GM12878 (cell line): ENCODE measurements at regions not wholly inside any gene's neighbourhood (a gene's known extent, or its start where the extent isn't known, plus 50 kb on each side); places are given as distances from the start of the nearest gene placed in this dataset.

Source experiments
- ATAC-seq: fragments of 200-7000 bp; cut with Tn5 transposase; 3 replicates; pipeline ENCODE4 v1.9.1; 2020; ENCODE audit warnings: mild to moderate bottlenecking, moderate library complexity
- BruUV-seq: library from RNA; stranded (reverse); fragments of 400-500 nt; replicated peaks from 2 replicates; lab custom pipeline; 2021; lab: Mats Ljungman, UMichigan
- CTCF ChIA-PET: fragments of 300-600 bp; sonication (Branson Sonifier 250); formaldehyde crosslinking; extraction: SDS; loops from one replicate; lab custom pipeline; 2021; ENCODE audit warnings: inconsistent platforms; lab: Yijun Ruan, JAX
- POLR2A ChIA-PET: fragments of 350-600 bp; formaldehyde crosslinking; extraction: SDS; loops from one replicate; lab custom pipeline; 2021; ENCODE audit warnings: inconsistent platforms; lab: Charles Lee
- RAD21 ChIA-PET: fragments of 300-600 bp; sonication (Branson Sonifier 250); formaldehyde crosslinking; loops from one replicate; lab custom pipeline; 2023; ENCODE audit warnings: antibody characterized with exemption; ENCODE audit not compliant: unreplicated experiment; lab: Charles Lee
- SMC1A ChIA-PET: fragments of 300-600 bp; sonication (Branson Sonifier 250); formaldehyde crosslinking; loops from one replicate; lab custom pipeline; 2023; ENCODE audit not compliant: unreplicated experiment, uncharacterized antibody; lab: Charles Lee
- DNase-seq: peaks from one replicate; pipeline ENCODE4 v3.0.0-alpha.2; 2011; ENCODE audit warnings: low read depth, low spot score
- FAIRE-seq: peaks from 3 replicates; lab custom pipeline; 2011; peaks lifted over from hg19 to GRCh38; lab: Jason Lieb, UNC
- H2AFZ ChIP-seq: 2 replicates; pipeline ENCODE4 v1.6.0; 2011; ENCODE audit warnings: low read depth, low read length, control low read depth; ENCODE audit not compliant: control insufficient read depth
- H3K27ac ChIP-seq: 2 replicates; pipeline ENCODE4 v1.5.1; 2011; ENCODE audit warnings: control low read depth; ENCODE audit not compliant: control insufficient read depth, insufficient read depth
- H3K27me3 ChIP-seq, 2 experiments: replicated peaks in 1 of 2; 2 replicates each; pipeline versions ENCODE4 v1.6.0 to v1.6.1; 2011; ENCODE audit warnings: low read length in 1 of 2; ENCODE audit not compliant: control insufficient read depth in 2 of 2, insufficient read depth in 2 of 2
- H3K36me3 ChIP-seq, 2 experiments: 2 replicates each; pipeline ENCODE4 v1.5.1; 2011; ENCODE audit warnings: low read length in 1 of 2; ENCODE audit not compliant: control insufficient read depth in 2 of 2, insufficient read depth in 2 of 2
- H3K4me1 ChIP-seq: 2 replicates; pipeline ENCODE4 v1.6.1; 2011; ENCODE audit warnings: mild to moderate bottlenecking, low read length, moderate library complexity, mixed read lengths; ENCODE audit not compliant: control insufficient read depth, insufficient read depth
- H3K4me2 ChIP-seq: 2 replicates; pipeline ENCODE4 v1.6.0; 2011; ENCODE audit warnings: control low read depth; ENCODE audit not compliant: control insufficient read depth, insufficient read depth
- H3K4me3 ChIP-seq: fragments of 200-600 bp; sonication (generic); 2 replicates; pipeline ENCODE4 v1.5.1; 2016
- H3K79me2 ChIP-seq: 2 replicates; pipeline ENCODE4 v1.6.0; 2011; ENCODE audit warnings: low read length; ENCODE audit not compliant: control insufficient read depth, insufficient read depth
- H3K9ac ChIP-seq: 2 replicates; pipeline ENCODE4 v1.8.0; 2011; ENCODE audit warnings: low read length, control low read depth, mixed read lengths; ENCODE audit not compliant: control insufficient read depth, insufficient read depth
- H3K9me3 ChIP-seq: replicated peaks from 3 replicates; pipeline ENCODE4 v1.5.1; 2011; ENCODE audit warnings: mild to moderate bottlenecking, low read length; ENCODE audit not compliant: control insufficient read depth, insufficient read depth
- H4K20me1 ChIP-seq: 2 replicates; pipeline ENCODE4 v1.6.0; 2011; ENCODE audit not compliant: control insufficient read depth, insufficient read depth
- EGR1 ChIP-seq, 2 experiments: IDR thresholded peaks; 1 replicate in 1 of 2; 2 replicates in 1 of 2; pipeline ENCODE4 v1.6.1; 2011 to 2012; ENCODE audit warnings: low read depth in 2 of 2, low read length in 2 of 2, borderline replicate concordance in 1 of 2, mild to moderate bottlenecking in 1 of 2, moderate library complexity in 1 of 2
- HDAC2 ChIP-seq: fragments of 200-600 bp; sonication (generic); IDR thresholded peaks from 2 replicates; pipeline ENCODE4 v1.6.1; 2017
- NR2F1 ChIP-seq: fragments of 450-650 bp; conservative IDR thresholded peaks from 2 replicates; pipeline ENCODE4 v1.6.1; 2017; ENCODE audit warnings: mild to moderate bottlenecking
- POLR2AphosphoS2 ChIP-seq: IDR thresholded peaks from 2 replicates; pipeline ENCODE4 v1.6.1; 2011; ENCODE audit warnings: low read depth, mild to moderate bottlenecking, low read length, improper control_type of control experiment, moderate library complexity
- RAD21 ChIP-seq: IDR thresholded peaks from 2 replicates; pipeline ENCODE4 v1.6.1; 2011; ENCODE audit warnings: mild to moderate bottlenecking, low read depth, low read length, moderate library complexity; ENCODE audit not compliant: insufficient read depth
- STAT3 ChIP-seq: IDR thresholded peaks from 2 replicates; pipeline ENCODE4 v1.6.1; 2011; ENCODE audit warnings: low read depth, low read length, improper control_type of control experiment
- TBL1XR1 ChIP-seq: IDR thresholded peaks from 2 replicates; pipeline ENCODE4 v1.6.1; 2012; ENCODE audit warnings: low read depth, low read length, improper control_type of control experiment
- YBX1 ChIP-seq: fragments of 450-650 bp; IDR thresholded peaks from 2 replicates; pipeline ENCODE4 v1.6.1; 2016; ENCODE audit warnings: antibody characterized with exemption
- ZZZ3 ChIP-seq: IDR thresholded peaks from 2 replicates; pipeline ENCODE4 v1.6.1; 2011; ENCODE audit warnings: low read depth; ENCODE audit not compliant: control insufficient read depth, insufficient read length
- WGBS: methylation state at CpG from one replicate; pipeline ENCODE4 v1.1.6; 2016; ENCODE audit warnings: low lambda C conversion rate; ENCODE audit not compliant: insufficient replicate concordance, insufficient coverage; ENCODE audit errors: missing lambda C conversion rate; 5-methylcytosine and 5-hydroxymethylcytosine counted together
- in situ Hi-C: fragments of 300-500 bp; cut with MboI; formaldehyde crosslinking; loops from 9 replicates; pipeline ENCODE4 v1.14.3; 2018; ENCODE audit warnings: mixed read lengths
- intact Hi-C: fragments of 100-400 bp; cut with micrococcal nuclease; formaldehyde crosslinking; loops from one replicate; pipeline ENCODE4 v1.14.2; 2022; ENCODE audit not compliant: unreplicated experiment
- TF ChIP-seq, protein P1 (sequence below): fragments of 450-650 bp; formaldehyde crosslinking; IDR thresholded peaks from 2 replicates; pipeline ENCODE4 v1.4.0; 2022; ENCODE audit warnings: mild to moderate bottlenecking, moderate library complexity

DNA sequence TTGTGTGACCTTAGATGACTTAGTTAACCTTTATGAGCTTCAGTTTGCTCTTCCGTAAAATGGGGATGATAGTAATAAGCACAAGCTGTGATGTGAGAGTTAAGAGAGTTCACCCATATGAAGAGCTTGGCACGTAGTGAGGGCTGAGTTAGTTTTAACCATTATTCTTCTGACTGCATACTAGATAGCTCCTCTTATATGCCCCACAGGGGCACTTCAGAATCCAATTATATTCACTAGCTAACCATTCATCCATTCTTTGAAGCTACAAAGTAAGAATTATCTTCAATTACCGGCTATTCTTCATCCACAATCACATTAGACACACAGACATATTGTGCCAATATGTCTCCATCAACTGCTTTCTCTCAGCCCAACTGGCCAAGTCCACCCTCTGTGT, 159.0 kb upstream of the STT3B start:
- DNase-seq (no peak), ATAC-seq (no peak), FAIRE-seq (no peak)
- Histone ChIP-seq H3K4me1 (no peaks in the 10 kb centered on the region), H3K27me3 (no peaks in the 10 kb centered on the region), H3K79me2 (no peaks in the 10 kb centered on the region), H4K20me1 (no peaks in the 10 kb centered on the region), H3K9ac (no peak overlapping the region), H3K4me3 (no peak overlapping the region), H3K27ac (no peak overlapping the region), H3K9me3 (no peaks in the 10 kb centered on the region; the same call in 2 of the 3 replicates), H3K36me3 (no peaks in the 10 kb centered on the region), H2AFZ (no peak overlapping the region), H3K4me2 (no peak overlapping the region)
- intact Hi-C loops (no loop called here), in situ Hi-C loops (no loop called here)
- CTCF ChIA-PET: interaction anchor here (1.3 to 1.6 kb wide), 2 partner anchors 10 to 177 kb away, joined by 3 to 4 read pairs; no protein-coding TSS in a partner anchor
- RAD21 ChIA-PET: no interaction called here
- no peak for TF ChIP-seq TBL1XR1
- TF ChIP-seq HDAC2: no peak
- TF ChIP-seq ZZZ3: no peak
- TF ChIP-seq RAD21: no peak
- TF ChIP-seq STAT3: no peak
- no peak for TF ChIP-seq NR2F1
- TF ChIP-seq, protein P1, sequence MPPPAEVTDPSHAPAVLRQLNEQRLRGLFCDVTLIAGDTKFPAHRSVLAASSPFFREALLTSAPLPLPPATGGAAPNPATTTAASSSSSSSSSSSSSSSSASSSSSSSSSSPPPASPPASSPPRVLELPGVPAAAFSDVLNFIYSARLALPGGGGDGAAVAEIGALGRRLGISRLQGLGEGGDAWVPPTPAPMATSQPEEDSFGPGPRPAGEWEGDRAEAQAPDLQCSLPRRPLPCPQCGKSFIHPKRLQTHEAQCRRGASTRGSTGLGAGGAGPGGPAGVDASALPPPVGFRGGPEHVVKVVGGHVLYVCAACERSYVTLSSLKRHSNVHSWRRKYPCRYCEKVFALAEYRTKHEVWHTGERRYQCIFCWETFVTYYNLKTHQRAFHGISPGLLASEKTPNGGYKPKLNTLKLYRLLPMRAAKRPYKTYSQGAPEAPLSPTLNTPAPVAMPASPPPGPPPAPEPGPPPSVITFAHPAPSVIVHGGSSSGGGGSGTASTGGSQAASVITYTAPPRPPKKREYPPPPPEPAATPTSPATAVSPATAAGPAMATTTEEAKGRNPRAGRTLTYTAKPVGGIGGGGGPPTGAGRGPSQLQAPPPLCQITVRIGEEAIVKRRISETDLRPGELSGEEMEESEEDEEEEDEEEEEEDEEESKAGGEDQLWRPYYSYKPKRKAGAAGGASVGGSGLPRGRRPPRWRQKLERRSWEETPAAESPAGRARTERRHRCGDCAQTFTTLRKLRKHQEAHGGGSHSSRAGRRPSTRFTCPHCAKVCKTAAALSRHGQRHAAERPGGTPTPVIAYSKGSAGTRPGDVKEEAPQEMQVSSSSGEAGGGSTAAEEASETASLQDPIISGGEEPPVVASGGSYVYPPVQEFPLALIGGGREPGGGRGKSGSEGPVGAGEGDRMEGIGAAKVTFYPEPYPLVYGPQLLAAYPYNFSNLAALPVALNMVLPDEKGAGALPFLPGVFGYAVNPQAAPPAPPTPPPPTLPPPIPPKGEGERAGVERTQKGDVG (CRISPR knock-in tag): no peak
- TF ChIP-seq POLR2AphosphoS2: no peak
- TF ChIP-seq EGR1 (IDR thresholded peaks at IDR 0.05; ENCODE audit: borderline replicate concordance in 1 of 2, low read depth in 2 of 2, low read length in 2 of 2): no peak
- no peak for TF ChIP-seq YBX1
- no TSS peak for BruUV-seq
- 32% methylated on average over 3 of the region's 3 CpGs for WGBS
- SMC1A ChIA-PET: interaction anchor here (0.8 to 2.5 kb wide), 7 partner anchors 9 to 154 kb away, joined by 3 to 12 read pairs (median 3); no protein-coding TSS in a partner anchor
- POLR2A ChIA-PET: no interaction called here
